NCI-H69 (cell line): ENCODE measurements at regions not wholly inside any gene's neighbourhood (a gene's known extent, or its start where the extent isn't known, plus 50 kb on each side); places are given as distances from the start of the nearest gene placed in this dataset.
"Not testable (repeated sequence)": the region's sequence is repeated elsewhere in the genome, so short reads cannot be mapped to it uniquely, and the experiment has no call there.

Experiments
- DNase-seq: peaks from one replicate; lab custom pipeline; 2025; lab: John Stamatoyannopoulos, UW

- DNase-seq: no peak
Measured at GRCh38 chr10:64426745-64427144, 905.5 kb downstream of the REEP3 start.

GRCh38 chr10:64430690-64431323, 909.6 kb downstream of the REEP3 start:
- DNase-seq: no peak

- not testable (repeated sequence) for DNase-seq
Measured at GRCh38 chr10:64441872-64442271, 920.7 kb downstream of the REEP3 start.

- DNase-seq: no peak
Measured at GRCh38 chr10:64444163-64444562, 923.0 kb downstream of the REEP3 start.

GRCh38 chr10:64444564-64444963, 923.4 kb downstream of the REEP3 start:
- DNase-seq: no peak

GRCh38 chr10:64449603-64450002, 928.4 kb downstream of the REEP3 start:
- no peak for DNase-seq

- no peak for DNase-seq
Measured at GRCh38 chr10:64450312-64450711, 929.1 kb downstream of the REEP3 start.

- DNase-seq: no peak
Measured at GRCh38 chr10:64454962-64455361, 933.8 kb downstream of the REEP3 start.

GRCh38 chr10:64458306-64458705, 937.1 kb downstream of the REEP3 start:
- DNase-seq: no peak

- no peak for DNase-seq
Measured at GRCh38 chr10:64463406-64463805, 942.2 kb downstream of the REEP3 start.

GRCh38 chr10:64465653-64466052, 944.5 kb downstream of the REEP3 start:
- DNase-seq: no peak

GRCh38 chr10:64468219-64468618, 947.0 kb downstream of the REEP3 start:
- no peak for DNase-seq

- no peak for DNase-seq
Measured at GRCh38 chr10:64476506-64476905, 955.3 kb downstream of the REEP3 start.

- DNase-seq: no peak
Measured at GRCh38 chr10:64477791-64478190, 956.6 kb downstream of the REEP3 start.

GRCh38 chr10:64484811-64485330, 963.7 kb downstream of the REEP3 start:
- no peak for DNase-seq

- no peak for DNase-seq
Measured at GRCh38 chr10:64486149-64486548, 964.9 kb downstream of the REEP3 start.

- DNase-seq: no peak
Measured at GRCh38 chr10:64486901-64487300, 965.7 kb downstream of the REEP3 start.

GRCh38 chr10:64494901-64495300, 973.7 kb downstream of the REEP3 start:
- no peak for DNase-seq

- DNase-seq: no peak
Measured at GRCh38 chr10:64497306-64497705, 976.1 kb downstream of the REEP3 start.

- DNase-seq: no peak
Measured at GRCh38 chr10:64501807-64502206, 980.6 kb downstream of the REEP3 start.

- DNase-seq: no peak
Measured at GRCh38 chr10:64502936-64503335, 981.7 kb downstream of the REEP3 start.

- DNase-seq: no peak
Measured at GRCh38 chr10:64503429-64503828, 982.2 kb downstream of the REEP3 start.

- no peak for DNase-seq
Measured at GRCh38 chr10:64505501-64505900, 984.3 kb downstream of the REEP3 start.

GRCh38 chr10:64506963-64507362, 985.8 kb downstream of the REEP3 start:
- DNase-seq: no peak
